ENCODE measurements at regions not wholly inside any gene's neighbourhood (a gene's known extent, or its start where the extent isn't known, plus 50 kb on each side); places are given as distances from the start of the nearest gene placed in this dataset.

- Histone ChIP-seq H3K27ac (no peak overlapping the region), H3K36me3 (no peaks in the 10 kb centered on the region), H3K4me3 (no peak overlapping the region), H3K27me3 (replicated peaks; ENCODE audit: insufficient read depth) (no peaks in the 10 kb centered on the region), H3K9me3 (no peaks in the 10 kb centered on the region), H3K4me1 (ENCODE audit: control insufficient read depth in 1 of 2, low read depth in 2 of 2) (no peaks in the 10 kb centered on the region)
- TF ChIP-seq CTCF (IDR thresholded peaks at IDR 0.05), result no peak
- DNase-seq (ENCODE audit: low spot score) (no peak), ATAC-seq (ENCODE audit: insufficient number of reproducible peaks, low FRiP score, low read depth) (no peak)
Measured at GRCh38 chrX:122591546-122591945, 592.5 kb upstream of the GRIA3 start.

GRCh38 chrX:122596998-122597397 is 587.1 kb upstream of the GRIA3 start:
- no peaks in the 10 kb centered on the region for H3K27me3 ChIP-seq (replicated peaks; ENCODE audit: insufficient read depth)
- TF ChIP-seq CTCF (IDR thresholded peaks at IDR 0.05), result no peak
- no peak overlapping the region for H3K4me3 ChIP-seq
- DNase-seq (ENCODE audit: low spot score), result no peak
- H3K36me3 ChIP-seq, result no peaks in the 10 kb centered on the region
- H3K9me3 ChIP-seq, result no peaks in the 10 kb centered on the region
- no peak overlapping the region for H3K27ac ChIP-seq
- no peaks in the 10 kb centered on the region for H3K4me1 ChIP-seq (ENCODE audit: control insufficient read depth in 1 of 2, low read depth in 2 of 2)
- ATAC-seq (ENCODE audit: insufficient number of reproducible peaks, low FRiP score, low read depth), result no peak

GRCh38 chrX:122622795-122623194 is 561.3 kb upstream of the GRIA3 start:
- Histone ChIP-seq H3K4me3 (no peak overlapping the region), H3K36me3 (no peaks in the 10 kb centered on the region), H3K4me1 (ENCODE audit: control insufficient read depth in 1 of 2, low read depth in 2 of 2) (no peaks in the 10 kb centered on the region), H3K9me3 (no peaks in the 10 kb centered on the region), H3K27ac (no peak overlapping the region), H3K27me3 (replicated peaks; ENCODE audit: insufficient read depth) (no peaks in the 10 kb centered on the region)
- no peak for ATAC-seq (ENCODE audit: insufficient number of reproducible peaks, low FRiP score, low read depth)
- TF ChIP-seq CTCF (IDR thresholded peaks at IDR 0.05), result no peak
- no peak for DNase-seq (ENCODE audit: low spot score)

GRCh38 chrX:122625239-122625638 is 558.8 kb upstream of the GRIA3 start:
- H3K36me3 ChIP-seq, result no peaks in the 10 kb centered on the region
- DNase-seq (ENCODE audit: low spot score) (no peak), ATAC-seq (ENCODE audit: insufficient number of reproducible peaks, low FRiP score, low read depth) (no peak)
- no peaks in the 10 kb centered on the region for H3K27me3 ChIP-seq (replicated peaks; ENCODE audit: insufficient read depth)
- H3K4me3 ChIP-seq, result no peak overlapping the region
- H3K27ac ChIP-seq, result no peak overlapping the region
- H3K4me1 ChIP-seq (ENCODE audit: control insufficient read depth in 1 of 2, low read depth in 2 of 2), result no peaks in the 10 kb centered on the region
- H3K9me3 ChIP-seq, result no peaks in the 10 kb centered on the region
- no peak for TF ChIP-seq CTCF (IDR thresholded peaks at IDR 0.05)

GRCh38 chrX:122625821-122626220 is 558.3 kb upstream of the GRIA3 start:
- Histone ChIP-seq H3K4me1 (ENCODE audit: control insufficient read depth in 1 of 2, low read depth in 2 of 2) (no peaks in the 10 kb centered on the region), H3K4me3 (no peak overlapping the region), H3K27me3 (replicated peaks; ENCODE audit: insufficient read depth) (no peaks in the 10 kb centered on the region), H3K36me3 (no peaks in the 10 kb centered on the region), H3K9me3 (no peaks in the 10 kb centered on the region), H3K27ac (no peak overlapping the region)
- no peak for TF ChIP-seq CTCF (IDR thresholded peaks at IDR 0.05)
- DNase-seq (ENCODE audit: low spot score), result no peak
- no peak for ATAC-seq (ENCODE audit: insufficient number of reproducible peaks, low FRiP score, low read depth)
